OCI-LY1 (cell line): ENCODE measurements at regions not wholly inside any gene's neighbourhood (a gene's known extent, or its start where the extent isn't known, plus 50 kb on each side); places are given as distances from the start of the nearest gene placed in this dataset.

Source experiments
- EZH2 ChIP-seq: fragments of 200-600 bp; sonication (generic), shearing (Covaris generic); IDR thresholded peaks from 2 replicates; pipeline ENCODE4 v1.8.0; 2017; ENCODE audit warnings: borderline replicate concordance, mixed run types, mild to moderate bottlenecking, antibody characterized with exemption, low read length, moderate library complexity, mixed read lengths
- TF ChIP-seq, protein P1 (sequence below): fragments of 200-600 bp; sonication (generic), shearing (Covaris generic); IDR thresholded peaks from 2 replicates; pipeline ENCODE4 v1.5.1; 2017; ENCODE audit warnings: mild to moderate bottlenecking, antibody characterized with exemption, low read length, moderate library complexity, mixed read lengths

DNA sequence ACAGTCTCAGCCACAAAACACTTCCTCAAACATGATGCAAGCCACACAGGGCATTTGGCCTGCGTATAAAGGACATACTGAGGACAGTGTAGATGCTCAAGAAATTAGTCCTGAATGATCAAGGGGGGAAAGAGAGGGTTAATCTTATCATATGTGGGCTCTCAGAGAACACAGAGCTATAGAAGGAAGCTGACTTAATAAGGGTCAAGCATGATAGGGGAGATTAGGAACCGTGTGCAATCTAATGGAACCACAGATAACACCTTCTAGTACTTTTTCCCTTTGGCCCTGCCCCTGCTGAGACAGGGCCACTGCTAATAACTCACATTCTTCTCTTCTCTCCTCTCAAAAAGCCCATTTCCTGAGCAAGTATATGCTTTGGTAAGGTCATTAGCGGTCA lies 114.1 kb upstream of the ADAMTS9 start:
- TF ChIP-seq, protein P1, sequence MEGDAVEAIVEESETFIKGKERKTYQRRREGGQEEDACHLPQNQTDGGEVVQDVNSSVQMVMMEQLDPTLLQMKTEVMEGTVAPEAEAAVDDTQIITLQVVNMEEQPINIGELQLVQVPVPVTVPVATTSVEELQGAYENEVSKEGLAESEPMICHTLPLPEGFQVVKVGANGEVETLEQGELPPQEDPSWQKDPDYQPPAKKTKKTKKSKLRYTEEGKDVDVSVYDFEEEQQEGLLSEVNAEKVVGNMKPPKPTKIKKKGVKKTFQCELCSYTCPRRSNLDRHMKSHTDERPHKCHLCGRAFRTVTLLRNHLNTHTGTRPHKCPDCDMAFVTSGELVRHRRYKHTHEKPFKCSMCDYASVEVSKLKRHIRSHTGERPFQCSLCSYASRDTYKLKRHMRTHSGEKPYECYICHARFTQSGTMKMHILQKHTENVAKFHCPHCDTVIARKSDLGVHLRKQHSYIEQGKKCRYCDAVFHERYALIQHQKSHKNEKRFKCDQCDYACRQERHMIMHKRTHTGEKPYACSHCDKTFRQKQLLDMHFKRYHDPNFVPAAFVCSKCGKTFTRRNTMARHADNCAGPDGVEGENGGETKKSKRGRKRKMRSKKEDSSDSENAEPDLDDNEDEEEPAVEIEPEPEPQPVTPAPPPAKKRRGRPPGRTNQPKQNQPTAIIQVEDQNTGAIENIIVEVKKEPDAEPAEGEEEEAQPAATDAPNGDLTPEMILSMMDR, result no peak
- TF ChIP-seq EZH2, result no peak
